ENCODE measurements at regions not wholly inside any gene's neighbourhood (a gene's known extent, or its start where the extent isn't known, plus 50 kb on each side); places are given as distances from the start of the nearest gene placed in this dataset.

- no peak overlapping the region for H3K9ac ChIP-seq (ENCODE audit: low read length)
Measured at GRCh38 chr5:101278011-101278687, 375.1 kb upstream of the ST8SIA4 start.

GRCh38 chr5:101271945-101272344 lies 368.9 kb upstream of the ST8SIA4 start:
- TF ChIP-seq EZH2 (IDR thresholded peaks at IDR 0.05; ENCODE audit: borderline replicate concordance, insufficient read depth, low read length, poor library complexity, severe bottlenecking) = no peak
- no peak for TF ChIP-seq EP300 (conservative IDR thresholded peaks at IDR 0.05; ENCODE audit: poor library complexity, severe bottlenecking)
- no peak for TF ChIP-seq MXI1 (conservative IDR thresholded peaks at IDR 0.05; ENCODE audit: poor library complexity, severe bottlenecking)
- TF ChIP-seq TAF1 (IDR thresholded peaks at IDR 0.05; ENCODE audit: low read depth) = no peak
- TF ChIP-seq SMC3 (conservative IDR thresholded peaks at IDR 0.05; ENCODE audit: poor library complexity) = no peak
- TF ChIP-seq POLR2AphosphoS5 (IDR thresholded peaks at IDR 0.05) = no peak
- TF ChIP-seq, protein P1, sequence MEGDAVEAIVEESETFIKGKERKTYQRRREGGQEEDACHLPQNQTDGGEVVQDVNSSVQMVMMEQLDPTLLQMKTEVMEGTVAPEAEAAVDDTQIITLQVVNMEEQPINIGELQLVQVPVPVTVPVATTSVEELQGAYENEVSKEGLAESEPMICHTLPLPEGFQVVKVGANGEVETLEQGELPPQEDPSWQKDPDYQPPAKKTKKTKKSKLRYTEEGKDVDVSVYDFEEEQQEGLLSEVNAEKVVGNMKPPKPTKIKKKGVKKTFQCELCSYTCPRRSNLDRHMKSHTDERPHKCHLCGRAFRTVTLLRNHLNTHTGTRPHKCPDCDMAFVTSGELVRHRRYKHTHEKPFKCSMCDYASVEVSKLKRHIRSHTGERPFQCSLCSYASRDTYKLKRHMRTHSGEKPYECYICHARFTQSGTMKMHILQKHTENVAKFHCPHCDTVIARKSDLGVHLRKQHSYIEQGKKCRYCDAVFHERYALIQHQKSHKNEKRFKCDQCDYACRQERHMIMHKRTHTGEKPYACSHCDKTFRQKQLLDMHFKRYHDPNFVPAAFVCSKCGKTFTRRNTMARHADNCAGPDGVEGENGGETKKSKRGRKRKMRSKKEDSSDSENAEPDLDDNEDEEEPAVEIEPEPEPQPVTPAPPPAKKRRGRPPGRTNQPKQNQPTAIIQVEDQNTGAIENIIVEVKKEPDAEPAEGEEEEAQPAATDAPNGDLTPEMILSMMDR (IDR thresholded peaks at IDR 0.05; ENCODE audit: poor library complexity, severe bottlenecking) = no peak
- TF ChIP-seq, protein P2, sequence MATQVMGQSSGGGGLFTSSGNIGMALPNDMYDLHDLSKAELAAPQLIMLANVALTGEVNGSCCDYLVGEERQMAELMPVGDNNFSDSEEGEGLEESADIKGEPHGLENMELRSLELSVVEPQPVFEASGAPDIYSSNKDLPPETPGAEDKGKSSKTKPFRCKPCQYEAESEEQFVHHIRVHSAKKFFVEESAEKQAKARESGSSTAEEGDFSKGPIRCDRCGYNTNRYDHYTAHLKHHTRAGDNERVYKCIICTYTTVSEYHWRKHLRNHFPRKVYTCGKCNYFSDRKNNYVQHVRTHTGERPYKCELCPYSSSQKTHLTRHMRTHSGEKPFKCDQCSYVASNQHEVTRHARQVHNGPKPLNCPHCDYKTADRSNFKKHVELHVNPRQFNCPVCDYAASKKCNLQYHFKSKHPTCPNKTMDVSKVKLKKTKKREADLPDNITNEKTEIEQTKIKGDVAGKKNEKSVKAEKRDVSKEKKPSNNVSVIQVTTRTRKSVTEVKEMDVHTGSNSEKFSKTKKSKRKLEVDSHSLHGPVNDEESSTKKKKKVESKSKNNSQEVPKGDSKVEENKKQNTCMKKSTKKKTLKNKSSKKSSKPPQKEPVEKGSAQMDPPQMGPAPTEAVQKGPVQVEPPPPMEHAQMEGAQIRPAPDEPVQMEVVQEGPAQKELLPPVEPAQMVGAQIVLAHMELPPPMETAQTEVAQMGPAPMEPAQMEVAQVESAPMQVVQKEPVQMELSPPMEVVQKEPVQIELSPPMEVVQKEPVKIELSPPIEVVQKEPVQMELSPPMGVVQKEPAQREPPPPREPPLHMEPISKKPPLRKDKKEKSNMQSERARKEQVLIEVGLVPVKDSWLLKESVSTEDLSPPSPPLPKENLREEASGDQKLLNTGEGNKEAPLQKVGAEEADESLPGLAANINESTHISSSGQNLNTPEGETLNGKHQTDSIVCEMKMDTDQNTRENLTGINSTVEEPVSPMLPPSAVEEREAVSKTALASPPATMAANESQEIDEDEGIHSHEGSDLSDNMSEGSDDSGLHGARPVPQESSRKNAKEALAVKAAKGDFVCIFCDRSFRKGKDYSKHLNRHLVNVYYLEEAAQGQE (IDR thresholded peaks at IDR 0.05; ENCODE audit: borderline replicate concordance) = no peak
- TF ChIP-seq RAD21 (conservative IDR thresholded peaks at IDR 0.05) = no peak

More at GRCh38 chr5:101278011-101278687, 375.1 kb upstream of the ST8SIA4 start:
- Histone ChIP-seq H3K36me3 (ENCODE audit: insufficient read depth, low read length) (no peaks in the 10 kb centered on the region), H3K4me3 (ENCODE audit: low read length) (no peak overlapping the region), H4K20me1 (ENCODE audit: insufficient read depth) (no peaks in the 10 kb centered on the region), H3K27me3 (ENCODE audit: insufficient read depth, low read depth, low read length) (no peaks in the 10 kb centered on the region), H3K4me2 (ENCODE audit: low read length) (no peak overlapping the region), H3F3A (ENCODE audit: insufficient read depth, low read length, poor library complexity, severe bottlenecking) (no peaks in the 10 kb centered on the region), H3K27ac (ENCODE audit: low read length) (no peak overlapping the region), H3K9me3 (ENCODE audit: low read length) (no peaks in the 10 kb centered on the region), H3K9me2 (ENCODE audit: insufficient read depth, low read length) (no peaks in the 10 kb centered on the region), H3K79me2 (replicated peaks; ENCODE audit: insufficient read depth, low read length) (no peaks in the 10 kb centered on the region), H2AFZ (ENCODE audit: low read depth, low read length) (no peak overlapping the region)
- TF ChIP-seq POLR2AphosphoS5 (IDR thresholded peaks at IDR 0.05) (no peak), EP300 (conservative IDR thresholded peaks at IDR 0.05; ENCODE audit: poor library complexity, severe bottlenecking) (no peak), MXI1 (conservative IDR thresholded peaks at IDR 0.05; ENCODE audit: poor library complexity, severe bottlenecking) (no peak), EZH2 (IDR thresholded peaks at IDR 0.05; ENCODE audit: borderline replicate concordance, insufficient read depth, low read length, poor library complexity, severe bottlenecking) (no peak), SMC3 (conservative IDR thresholded peaks at IDR 0.05; ENCODE audit: poor library complexity) (no peak), RAD21 (conservative IDR thresholded peaks at IDR 0.05) (no peak), TAF1 (IDR thresholded peaks at IDR 0.05; ENCODE audit: low read depth) (no peak)
- TF ChIP-seq, protein P2 (IDR thresholded peaks at IDR 0.05; ENCODE audit: borderline replicate concordance) = no peak
- TF ChIP-seq, protein P1 (IDR thresholded peaks at IDR 0.05; ENCODE audit: poor library complexity, severe bottlenecking) = no peak

More at GRCh38 chr5:101271945-101272344, 368.9 kb upstream of the ST8SIA4 start:
- H3F3A ChIP-seq (ENCODE audit: insufficient read depth, low read length, poor library complexity, severe bottlenecking) = no peaks in the 10 kb centered on the region
- no peaks in the 10 kb centered on the region for H3K9me3 ChIP-seq (ENCODE audit: low read length)
- H3K27ac ChIP-seq (ENCODE audit: low read length) = no peak overlapping the region
- H3K9me2 ChIP-seq (ENCODE audit: insufficient read depth, low read length) = no peaks in the 10 kb centered on the region
- H3K27me3 ChIP-seq (ENCODE audit: insufficient read depth, low read depth, low read length) = no peaks in the 10 kb centered on the region
- H3K36me3 ChIP-seq (ENCODE audit: insufficient read depth, low read length) = no peaks in the 10 kb centered on the region
- no peak overlapping the region for H2AFZ ChIP-seq (ENCODE audit: low read depth, low read length)
- H4K20me1 ChIP-seq (ENCODE audit: insufficient read depth) = no peaks in the 10 kb centered on the region
- H3K9ac ChIP-seq (ENCODE audit: low read length) = no peak overlapping the region
- no peak overlapping the region for H3K4me2 ChIP-seq (ENCODE audit: low read length)
- no peak overlapping the region for H3K4me3 ChIP-seq (ENCODE audit: low read length)
- H3K79me2 ChIP-seq (replicated peaks; ENCODE audit: insufficient read depth, low read length) = no peaks in the 10 kb centered on the region
